ENCODE measurements at regions not wholly inside any gene's neighbourhood (a gene's known extent, or its start where the extent isn't known, plus 50 kb on each side); places are given as distances from the start of the nearest gene placed in this dataset.
"Not testable (repeated sequence)": the region's sequence is repeated elsewhere in the genome, so short reads cannot be mapped to it uniquely, and the experiment has no call there.

DNA sequence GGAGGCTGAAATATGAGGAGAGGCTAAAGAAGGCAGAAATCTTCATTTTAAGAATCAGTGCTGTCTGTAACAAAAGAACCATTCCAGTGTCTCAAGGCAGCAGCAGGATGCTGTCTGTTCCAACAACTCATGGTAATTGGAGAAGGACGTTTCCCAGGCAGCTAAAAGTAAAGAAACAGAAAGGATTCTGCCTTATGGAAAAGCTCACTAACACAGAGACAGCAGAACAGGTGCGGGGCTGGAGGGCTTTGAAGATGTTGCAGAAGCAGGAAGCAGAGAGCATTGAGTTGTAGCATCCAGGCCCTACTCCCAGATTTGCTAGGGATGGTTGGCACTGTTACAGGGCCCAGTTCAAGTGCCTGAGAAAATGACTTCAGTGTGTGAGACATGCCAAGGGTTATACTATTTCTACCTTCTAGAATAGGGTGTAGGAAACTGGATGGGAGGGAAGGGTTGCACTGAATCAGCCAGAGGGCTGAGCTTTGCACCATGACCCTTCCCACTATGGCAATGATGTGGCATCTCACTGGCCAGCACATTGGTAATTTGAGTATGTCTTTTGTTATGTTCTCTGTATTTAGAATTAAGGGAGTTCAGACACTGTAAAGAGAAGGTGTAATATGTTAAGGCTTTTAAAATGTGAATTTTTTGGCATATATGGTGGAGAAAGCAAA is 160.0 kb upstream of the FBXO33 start:
- DNase-seq (ENCODE audit: low read depth) (no peak), FAIRE-seq (peak; percentile 18)

DNA sequence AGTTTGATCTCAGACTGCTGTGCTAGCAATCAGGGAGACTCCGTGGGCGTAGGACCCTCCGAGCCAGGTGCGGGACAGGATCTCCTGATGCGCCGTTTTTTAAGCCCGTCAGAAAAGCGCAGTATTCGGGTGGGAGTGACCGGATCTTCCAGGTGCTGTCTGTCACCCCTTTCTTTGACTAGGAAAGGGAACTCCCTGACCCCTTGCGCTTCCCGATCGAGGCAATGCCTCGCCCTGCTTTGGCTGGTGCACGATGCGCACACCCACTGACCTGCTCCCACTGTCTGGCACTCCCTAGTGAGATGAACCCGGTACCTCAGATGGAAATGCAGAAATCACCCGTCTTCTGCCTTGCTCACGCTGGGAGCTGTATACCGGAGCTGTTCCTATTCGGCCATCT is 157.6 kb upstream of the FBXO33 start:
- not testable (repeated sequence) for H3K36me3 ChIP-seq (ENCODE audit: control insufficient read depth, insufficient read depth, low read length); FAIRE-seq; DNase-seq (ENCODE audit: low read depth); H3K27me3 ChIP-seq (ENCODE audit: control insufficient read depth, insufficient read depth, low read length); H3K4me3 ChIP-seq (ENCODE audit: low read depth, low read length)

More for the DNA sequence above, 160.0 kb upstream of the FBXO33 start:
- Histone ChIP-seq H3K27me3 (ENCODE audit: control insufficient read depth, insufficient read depth, low read length) (no peaks in the 10 kb centered on the region), H3K4me3 (ENCODE audit: low read depth, low read length) (no peak overlapping the region), H3K36me3 (ENCODE audit: control insufficient read depth, insufficient read depth, low read length) (no peaks in the 10 kb centered on the region)
- TF ChIP-seq, protein P1, sequence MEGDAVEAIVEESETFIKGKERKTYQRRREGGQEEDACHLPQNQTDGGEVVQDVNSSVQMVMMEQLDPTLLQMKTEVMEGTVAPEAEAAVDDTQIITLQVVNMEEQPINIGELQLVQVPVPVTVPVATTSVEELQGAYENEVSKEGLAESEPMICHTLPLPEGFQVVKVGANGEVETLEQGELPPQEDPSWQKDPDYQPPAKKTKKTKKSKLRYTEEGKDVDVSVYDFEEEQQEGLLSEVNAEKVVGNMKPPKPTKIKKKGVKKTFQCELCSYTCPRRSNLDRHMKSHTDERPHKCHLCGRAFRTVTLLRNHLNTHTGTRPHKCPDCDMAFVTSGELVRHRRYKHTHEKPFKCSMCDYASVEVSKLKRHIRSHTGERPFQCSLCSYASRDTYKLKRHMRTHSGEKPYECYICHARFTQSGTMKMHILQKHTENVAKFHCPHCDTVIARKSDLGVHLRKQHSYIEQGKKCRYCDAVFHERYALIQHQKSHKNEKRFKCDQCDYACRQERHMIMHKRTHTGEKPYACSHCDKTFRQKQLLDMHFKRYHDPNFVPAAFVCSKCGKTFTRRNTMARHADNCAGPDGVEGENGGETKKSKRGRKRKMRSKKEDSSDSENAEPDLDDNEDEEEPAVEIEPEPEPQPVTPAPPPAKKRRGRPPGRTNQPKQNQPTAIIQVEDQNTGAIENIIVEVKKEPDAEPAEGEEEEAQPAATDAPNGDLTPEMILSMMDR (IDR thresholded peaks at IDR 0.05; ENCODE audit: insufficient read depth, low read length, severe bottlenecking): no peak

DNA sequence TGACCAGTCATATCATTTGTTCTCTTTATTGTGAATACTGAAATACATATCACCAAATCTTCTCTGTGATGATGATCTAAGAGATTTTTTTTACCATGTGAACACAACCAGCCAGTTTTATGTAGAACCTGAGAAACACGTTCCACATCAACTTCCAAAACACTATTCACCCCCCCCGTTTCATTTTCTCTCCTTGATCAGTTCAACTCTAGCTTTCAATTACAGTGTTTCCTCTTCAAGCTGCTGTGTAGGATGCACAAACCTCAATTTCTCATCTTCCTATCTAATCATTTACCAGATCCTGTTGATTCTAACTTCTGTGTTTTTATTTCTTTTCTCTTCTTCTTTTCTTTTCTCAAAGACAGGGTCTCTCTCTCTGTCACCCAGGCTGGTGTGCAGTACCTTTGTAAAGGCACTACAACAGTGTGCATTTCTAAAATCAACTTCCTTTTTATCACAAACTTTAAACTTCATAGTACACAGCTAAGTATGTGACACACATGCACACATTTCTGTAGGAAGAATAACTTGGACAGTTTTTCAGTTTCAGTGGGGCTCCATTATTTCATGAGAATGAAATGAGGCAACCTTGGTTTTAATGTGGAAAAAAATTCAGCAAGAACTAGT is 149.9 kb upstream of the FBXO33 start:
- H3K4me3 ChIP-seq (ENCODE audit: low read depth, low read length): no peak overlapping the region
- FAIRE-seq: no peak
- TF ChIP-seq, protein P1 (IDR thresholded peaks at IDR 0.05; ENCODE audit: insufficient read depth, low read length, severe bottlenecking): no peak
- no peaks in the 10 kb centered on the region for H3K36me3 ChIP-seq (ENCODE audit: control insufficient read depth, insufficient read depth, low read length)
- H3K27me3 ChIP-seq (ENCODE audit: control insufficient read depth, insufficient read depth, low read length): no peaks in the 10 kb centered on the region
- no peak for DNase-seq (ENCODE audit: low read depth)

DNA sequence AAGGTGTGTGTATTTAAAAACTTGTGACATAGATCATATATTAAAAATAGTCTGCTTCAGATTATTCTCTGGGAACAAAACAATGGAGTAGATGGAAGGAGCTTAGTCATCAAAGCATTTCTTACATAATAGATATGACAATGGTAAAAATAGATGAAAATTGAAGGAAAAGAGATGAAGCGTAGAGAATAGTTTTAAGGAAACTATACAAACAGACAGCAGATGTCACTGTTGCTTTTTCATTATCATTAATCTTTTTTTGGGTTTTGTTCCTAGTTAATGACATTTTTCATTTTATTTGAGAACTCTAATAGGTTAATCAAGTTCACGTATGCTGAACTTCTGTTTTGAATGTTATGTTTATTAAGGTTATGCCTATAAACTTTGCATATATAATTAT is 149.2 kb upstream of the FBXO33 start:
- no peak for DNase-seq (ENCODE audit: low read depth)
- H3K36me3 ChIP-seq (ENCODE audit: control insufficient read depth, insufficient read depth, low read length): no peaks in the 10 kb centered on the region
- no peak overlapping the region for H3K4me3 ChIP-seq (ENCODE audit: low read depth, low read length)
- TF ChIP-seq, protein P1 (IDR thresholded peaks at IDR 0.05; ENCODE audit: insufficient read depth, low read length, severe bottlenecking): no peak
- FAIRE-seq: no peak
- H3K27me3 ChIP-seq (ENCODE audit: control insufficient read depth, insufficient read depth, low read length): no peaks in the 10 kb centered on the region

DNA sequence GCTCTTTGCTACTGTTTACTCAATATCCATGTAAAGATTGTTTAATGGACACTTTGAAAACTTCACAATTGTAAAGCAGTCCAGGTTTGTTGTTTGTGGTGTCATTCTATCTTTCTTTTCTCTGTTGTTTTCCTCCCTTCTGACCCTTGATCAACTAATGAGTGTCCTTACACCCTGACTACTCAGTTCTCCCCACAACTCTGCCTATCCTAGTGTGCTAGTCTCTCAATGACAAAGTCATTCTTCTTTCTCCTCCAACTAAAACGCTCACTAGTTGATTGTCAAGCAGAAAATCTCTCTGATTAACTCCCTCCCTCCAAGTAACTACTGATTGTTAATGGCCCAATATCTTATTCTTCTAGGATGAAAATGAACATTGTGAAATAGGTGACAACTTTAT is 148.5 kb upstream of the FBXO33 start:
- FAIRE-seq (no peak), DNase-seq (ENCODE audit: low read depth) (no peak)
- Histone ChIP-seq H3K36me3 (ENCODE audit: control insufficient read depth, insufficient read depth, low read length) (no peaks in the 10 kb centered on the region), H3K27me3 (ENCODE audit: control insufficient read depth, insufficient read depth, low read length) (no peaks in the 10 kb centered on the region), H3K4me3 (ENCODE audit: low read depth, low read length) (no peak overlapping the region)
- TF ChIP-seq, protein P1 (IDR thresholded peaks at IDR 0.05; ENCODE audit: insufficient read depth, low read length, severe bottlenecking): no peak

DNA sequence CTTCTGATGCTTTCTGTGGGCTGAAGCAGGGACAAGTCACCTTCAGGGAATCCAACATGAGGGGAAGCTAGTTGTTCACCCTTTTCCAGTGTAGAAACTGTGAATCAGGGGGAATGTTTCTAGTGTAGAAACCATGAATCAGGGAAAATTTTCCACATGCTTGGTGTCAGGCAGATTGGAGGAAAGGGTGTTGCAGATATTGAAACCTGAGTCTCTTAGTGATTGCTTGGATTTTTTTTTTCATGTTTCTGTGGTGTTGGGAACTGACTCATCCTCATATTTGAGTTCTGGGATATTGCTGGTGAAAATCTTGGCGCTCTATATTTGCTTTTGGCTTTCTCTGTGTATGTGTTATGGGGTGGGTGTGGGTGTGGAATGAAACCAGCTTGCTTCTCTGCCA is 144.5 kb upstream of the FBXO33 start:
- H3K27me3 ChIP-seq (ENCODE audit: control insufficient read depth, insufficient read depth, low read length): no peaks in the 10 kb centered on the region
- no peaks in the 10 kb centered on the region for H3K36me3 ChIP-seq (ENCODE audit: control insufficient read depth, insufficient read depth, low read length)
- FAIRE-seq: no peak
- peak; percentile 8 for DNase-seq (ENCODE audit: low read depth)
- no peak overlapping the region for H3K4me3 ChIP-seq (ENCODE audit: low read depth, low read length)
- TF ChIP-seq, protein P1 (IDR thresholded peaks at IDR 0.05; ENCODE audit: insufficient read depth, low read length, severe bottlenecking): no peak

Data from bronchial epithelial cell (primary cell).